HK-2 (cell line): ENCODE measurements at regions not wholly inside any gene's neighbourhood (a gene's known extent, or its start where the extent isn't known, plus 50 kb on each side); places are given as distances from the start of the nearest gene placed in this dataset.
"Not testable (repeated sequence)": the region's sequence is repeated elsewhere in the genome, so short reads cannot be mapped to it uniquely, and the experiment has no call there.

Experiments used
- DNase-seq: peaks from one replicate; pipeline ENCODE4 v3.0.0-alpha.2; 2018; ENCODE audit not compliant: unreplicated experiment

- DNase-seq = no peak
These were observed 1226.3 kb upstream of the AUTS2 start for GRCh38 chr7:68371985-68372384.

GRCh38 chr7:68376131-68376661 lies 1222.1 kb upstream of the AUTS2 start:
- DNase-seq = no peak

DNA sequence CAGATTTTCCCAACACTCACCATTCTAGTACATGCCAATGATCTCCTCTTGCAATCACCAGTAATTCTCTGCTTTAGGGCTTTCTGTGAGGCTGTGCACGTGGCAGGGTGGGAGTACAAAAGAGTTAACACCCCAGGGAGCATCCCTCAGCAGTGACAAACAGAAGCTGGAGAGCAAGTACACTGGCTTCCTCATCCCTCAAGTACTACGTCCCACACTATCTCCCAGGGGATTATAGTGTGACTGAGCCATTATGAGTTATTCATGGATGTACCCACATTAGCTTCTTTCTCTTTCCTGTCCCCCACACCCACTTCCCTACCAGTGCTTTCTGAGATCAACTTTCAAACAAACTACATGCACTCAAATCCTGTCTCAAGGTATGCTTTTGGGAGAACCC lies 1216.5 kb upstream of the AUTS2 start:
- no peak for DNase-seq

GRCh38 chr7:68384581-68384980 lies 1213.7 kb upstream of the AUTS2 start:
- no peak for DNase-seq

DNA sequence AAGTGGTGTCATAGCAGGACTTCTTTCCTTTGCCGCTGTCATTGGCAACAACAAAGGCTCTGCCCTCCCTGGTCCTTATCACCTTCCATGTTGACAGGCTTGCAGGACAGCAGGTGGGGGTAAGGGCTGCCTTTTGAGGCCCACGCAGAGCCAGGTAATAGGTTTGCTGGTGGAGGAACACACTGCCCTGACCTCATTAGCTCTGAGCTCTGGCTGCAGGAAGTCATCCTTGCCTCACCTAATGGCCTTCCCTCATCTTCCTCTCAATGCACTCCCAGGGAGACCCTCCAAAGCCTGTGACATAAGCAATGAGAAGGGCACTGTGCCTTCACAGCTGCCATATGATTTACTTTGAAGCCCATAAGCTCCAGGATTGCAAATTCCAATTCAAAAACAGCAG lies 1205.2 kb upstream of the AUTS2 start:
- DNase-seq = no peak

DNA sequence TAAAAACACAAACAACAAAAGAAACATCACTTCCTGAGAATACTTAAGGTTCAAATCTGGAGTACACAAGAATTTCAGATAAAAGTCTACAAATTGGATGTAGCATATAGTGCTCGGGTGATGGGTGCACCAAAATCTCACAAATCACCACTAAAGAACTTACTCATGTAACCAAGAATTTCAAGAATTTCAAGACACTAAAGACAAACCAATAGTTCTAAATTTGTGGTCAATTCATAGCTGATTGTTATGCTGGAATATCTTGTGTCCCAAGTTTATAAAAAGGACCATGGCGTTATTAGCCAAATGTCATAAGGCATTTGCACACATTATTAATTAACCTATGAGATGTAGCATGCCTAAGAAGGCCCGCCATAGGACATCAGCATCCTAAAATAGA lies 1204.1 kb upstream of the AUTS2 start:
- no peak for DNase-seq

DNA sequence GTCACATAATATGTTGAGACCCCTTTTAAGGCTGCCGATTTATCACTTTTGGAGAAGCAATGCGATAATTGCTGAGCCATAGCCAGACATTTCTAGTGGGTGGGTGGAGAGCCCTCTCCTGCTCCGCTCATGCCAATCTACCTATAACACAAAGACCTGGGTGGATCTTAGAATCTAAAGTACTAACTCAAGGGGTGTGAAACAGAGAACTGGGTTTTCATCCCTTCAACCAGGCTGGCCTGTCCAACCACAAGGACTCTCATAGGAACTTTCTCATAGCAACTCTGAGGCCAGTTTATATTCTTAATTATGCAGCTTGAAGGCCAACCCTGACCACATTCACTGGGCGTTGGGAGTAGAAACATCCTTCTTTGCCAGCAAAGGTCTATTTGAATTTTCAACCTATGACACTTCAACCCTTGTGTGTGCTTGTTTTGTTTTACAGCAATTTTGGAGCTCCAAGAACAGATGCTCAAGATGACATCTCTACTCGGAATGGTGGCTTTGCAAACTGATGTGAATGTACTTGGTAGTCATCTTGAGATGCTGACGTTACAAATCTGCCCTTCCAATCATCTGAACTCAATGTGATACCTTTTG lies 1198.2 kb upstream of the AUTS2 start:
- no peak for DNase-seq

GRCh38 chr7:68400783-68401182 lies 1197.5 kb upstream of the AUTS2 start:
- DNase-seq = no peak

GRCh38 chr7:68401313-68401712 lies 1197.0 kb upstream of the AUTS2 start:
- no peak for DNase-seq

GRCh38 chr7:68406480-68406879 lies 1191.8 kb upstream of the AUTS2 start:
- DNase-seq = no peak

DNA sequence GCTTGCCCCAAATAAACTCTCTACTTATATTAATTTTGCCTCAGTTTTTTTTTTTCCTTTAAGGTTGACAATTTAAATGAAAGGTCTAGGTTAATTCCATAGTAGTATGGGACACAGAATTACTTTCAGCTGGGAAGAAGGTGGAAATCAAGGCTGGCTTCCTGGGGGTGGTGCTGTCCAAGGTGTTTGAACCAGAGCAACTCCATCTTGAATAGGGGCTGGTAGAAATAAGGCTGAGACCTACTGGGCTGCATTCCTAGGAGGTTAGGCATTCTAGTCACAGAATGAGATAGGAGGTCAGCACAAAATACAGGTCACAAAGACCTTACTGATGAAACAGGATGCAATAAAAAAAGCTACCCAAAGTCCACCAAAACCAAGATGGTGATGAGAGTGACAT lies 1190.8 kb upstream of the AUTS2 start:
- DNase-seq = no peak

DNA sequence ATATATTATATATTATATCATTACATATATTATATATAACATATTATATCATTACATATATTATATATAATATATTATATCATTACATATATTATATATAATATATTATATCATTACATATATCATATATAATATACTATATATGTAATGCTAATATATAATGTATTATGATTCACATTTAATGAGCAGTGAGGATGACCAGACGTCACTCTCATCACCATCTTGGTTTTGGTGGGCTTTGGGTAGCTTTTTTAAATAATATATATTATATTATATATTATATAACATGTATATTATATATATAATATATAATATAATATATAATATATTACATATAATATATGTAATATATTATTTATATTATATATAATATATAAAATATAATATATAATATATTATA lies 1189.4 kb upstream of the AUTS2 start:
- no peak for DNase-seq

DNA sequence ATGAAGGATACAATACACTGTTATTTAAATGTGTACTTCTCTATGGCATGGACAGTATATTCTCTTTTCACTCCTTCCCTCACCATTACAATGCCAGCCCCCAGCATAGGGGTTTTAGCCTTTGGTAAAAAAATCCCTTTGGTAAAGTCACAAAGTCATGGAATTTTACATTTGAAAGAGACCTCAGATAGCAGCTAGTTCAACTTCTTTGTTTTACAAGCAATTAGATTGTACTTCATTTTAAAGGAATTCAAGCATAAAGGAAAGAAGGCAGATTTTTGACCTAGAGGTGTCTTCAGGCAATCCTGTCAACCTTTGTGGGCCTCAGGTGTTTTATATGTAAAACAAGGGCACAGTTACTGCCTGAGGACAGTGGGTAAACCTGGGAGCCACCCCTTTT lies 1188.4 kb upstream of the AUTS2 start:
- no peak for DNase-seq

- not testable (repeated sequence) for DNase-seq
These were observed 1187.6 kb upstream of the AUTS2 start for GRCh38 chr7:68410693-68411092.

GRCh38 chr7:68411742-68412141 lies 1186.5 kb upstream of the AUTS2 start:
- no peak for DNase-seq

DNA sequence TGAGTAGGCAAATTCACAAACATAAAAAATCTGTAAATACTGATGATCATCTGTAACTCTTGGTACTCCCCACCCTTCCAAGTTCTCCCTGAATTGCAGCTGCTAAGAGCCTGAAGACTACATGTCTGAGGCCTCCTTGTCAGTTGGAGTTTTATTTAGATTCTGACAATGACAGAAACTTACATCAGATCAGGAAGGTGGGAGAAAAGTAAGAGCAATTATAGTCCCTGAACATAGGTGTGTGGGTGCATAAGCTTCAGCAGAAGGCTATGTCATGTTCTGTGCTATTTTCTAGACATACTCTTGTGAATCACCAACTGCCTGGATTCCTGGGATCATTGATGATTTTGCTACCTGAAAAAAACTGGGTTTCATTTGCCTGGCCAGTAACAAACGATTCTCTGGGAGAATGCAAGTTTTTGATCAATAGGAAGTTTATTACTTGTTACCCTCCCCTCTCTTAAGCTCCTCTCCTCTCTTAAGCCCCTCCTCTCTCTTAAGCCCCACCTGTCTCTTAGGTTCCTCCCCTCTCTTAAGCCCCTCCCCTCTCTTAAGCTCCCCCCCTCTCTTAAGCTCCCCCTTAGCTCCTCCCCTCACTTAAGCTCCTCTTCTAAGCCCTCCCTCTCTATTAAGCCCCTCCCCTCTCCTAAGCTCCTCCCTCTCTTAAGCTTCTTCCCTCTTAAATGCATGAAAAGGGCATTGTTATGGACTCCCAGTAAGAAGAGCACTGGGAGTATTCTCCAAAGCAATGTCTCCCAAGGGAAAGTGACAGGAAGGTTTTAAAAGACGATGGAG lies 1183.4 kb upstream of the AUTS2 start:
- no peak for DNase-seq

DNA sequence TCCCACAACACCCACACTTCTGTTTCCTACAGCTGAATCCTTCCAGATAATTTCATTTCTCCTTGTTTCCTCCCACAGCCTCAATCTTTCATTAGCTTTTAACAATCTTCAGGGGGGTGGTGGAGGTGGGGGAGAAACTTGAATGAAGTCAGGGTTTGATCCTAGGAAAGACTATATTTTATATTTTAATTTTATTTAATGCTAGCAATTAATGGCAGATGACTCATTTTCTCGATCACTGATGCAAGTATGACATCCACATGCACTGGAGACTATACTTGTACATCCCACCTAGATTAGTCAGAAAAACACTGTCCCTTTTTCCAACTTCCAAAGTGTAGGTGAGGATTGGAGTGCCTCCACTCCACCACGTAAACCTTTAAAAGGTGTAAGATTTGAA lies 1181.3 kb upstream of the AUTS2 start:
- DNase-seq = no peak

- no peak for DNase-seq
These were observed 1180.6 kb upstream of the AUTS2 start for GRCh38 chr7:68417659-68418058.

GRCh38 chr7:68420342-68421192 lies 1177.7 kb upstream of the AUTS2 start:
- DNase-seq = no peak

DNA sequence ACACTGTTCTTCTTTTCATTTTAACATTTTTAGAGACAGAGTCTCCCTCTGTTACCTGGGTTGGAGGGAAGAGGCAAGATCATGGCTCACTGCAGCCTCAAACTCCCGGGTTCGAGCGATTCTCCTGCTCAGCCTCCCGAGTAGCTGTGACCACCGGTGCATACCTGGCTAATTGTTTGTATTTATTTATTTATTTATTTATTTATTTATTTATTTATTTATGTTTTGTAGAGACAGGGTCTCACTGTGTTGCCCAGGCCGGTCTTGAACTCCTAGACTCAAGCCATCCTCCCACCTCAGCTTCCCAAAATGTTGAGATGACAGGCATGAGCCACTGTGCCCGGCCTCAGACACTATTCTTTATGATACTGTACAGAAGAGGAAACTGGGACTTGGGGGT lies 1176.6 kb upstream of the AUTS2 start:
- no peak for DNase-seq

GRCh38 chr7:68422281-68422680 lies 1176.0 kb upstream of the AUTS2 start:
- DNase-seq = no peak

DNA sequence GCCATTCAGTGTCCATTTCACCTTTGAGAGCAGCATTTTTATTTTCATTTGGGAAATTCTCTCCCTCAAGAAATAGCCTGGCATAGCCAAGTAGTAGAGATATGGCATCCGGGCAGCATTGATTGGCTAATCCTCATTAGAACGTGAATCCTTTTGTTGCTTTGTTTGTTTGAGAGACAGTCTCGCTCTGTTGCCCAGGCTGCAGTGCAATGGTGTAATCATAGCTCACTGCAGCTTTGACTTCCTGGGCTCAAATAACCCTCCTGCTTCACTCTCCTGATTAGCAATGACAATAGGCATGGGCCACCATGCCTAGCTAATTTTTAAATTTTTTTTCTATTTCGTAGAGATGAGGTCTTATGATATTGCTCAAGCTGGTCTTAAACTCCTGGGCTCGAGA lies 1174.9 kb upstream of the AUTS2 start:
- no peak for DNase-seq
